Gastroesophageal sphincter (tissue), 3 donors: ENCODE measurements at regions not wholly inside any gene's neighbourhood (a gene's known extent, or its start where the extent isn't known, plus 50 kb on each side); places are given as distances from the start of the nearest gene placed in this dataset.

Experiments
- CTCF ChIP-seq, 4 experiments: fragments of 200-600 bp in 2 of 4; fragments of 450-650 bp in 2 of 4; sonication (generic) in 1 of 4; IDR thresholded peaks; one replicate each; pipeline ENCODE4 v1.5.1; 2017 to 2019; ENCODE audit warnings: antibody characterized with exemption in 4 of 4, mild to moderate bottlenecking in 2 of 4, moderate library complexity in 2 of 4
- EP300 ChIP-seq: sonication (generic); formaldehyde crosslinking; IDR thresholded peaks from one replicate; pipeline ENCODE4 v1.6.1; 2017; ENCODE audit warnings: antibody characterized with exemption, mild to moderate bottlenecking
- POLR2A ChIP-seq, 2 donors: fragments of 450-650 bp; IDR thresholded peaks; one replicate each; pipeline ENCODE4 v1.6.1; 2017; ENCODE audit warnings: antibody characterized with exemption in 2 of 2, mild to moderate bottlenecking in 2 of 2, moderate library complexity in 1 of 2
- POLR2AphosphoS5 ChIP-seq: sonication (generic); formaldehyde crosslinking; IDR thresholded peaks from one replicate; pipeline ENCODE4 v1.6.1; 2017; ENCODE audit warnings: antibody characterized with exemption

- TF ChIP-seq CTCF (IDR thresholded peaks at IDR 0.05) (no peak), POLR2A (IDR thresholded peaks at IDR 0.05) (no peak), EP300 (no peak), POLR2AphosphoS5 (no peak)
Observed at GRCh38 chr6:91653895-91654294, 1067.0 kb upstream of the MAP3K7 start.
